SK-N-SH treated with all-trans-retinoic acid at 6 μM for 48 hours (cell line): ENCODE measurements at regions not wholly inside any gene's neighbourhood (a gene's known extent, or its start where the extent isn't known, plus 50 kb on each side); places are given as distances from the start of the nearest gene placed in this dataset.

Source experiments
- ATAC-seq: fragments of 200-7000 bp; cut with Tn5 transposase; 3 replicates; pipeline ENCODE4 v1.9.1; 2020; ENCODE audit warnings: mild to moderate bottlenecking, moderate library complexity
- BACH2 ChIP-seq: fragments of 250-450 bp; sonication (Bioruptor Pico); IDR thresholded peaks from 2 replicates; pipeline ENCODE4 v1.9.0; 2021; ENCODE audit warnings: mild to moderate bottlenecking, borderline replicate concordance
- CREB5 ChIP-seq: fragments of 250-450 bp; sonication (Bioruptor Pico); IDR thresholded peaks from 2 replicates; pipeline ENCODE4 v1.5.1; 2020; ENCODE audit warnings: low read depth, mild to moderate bottlenecking, moderate library complexity
- CSDC2 ChIP-seq: fragments of 250-450 bp; sonication (Bioruptor Pico); IDR thresholded peaks from 2 replicates; pipeline ENCODE4 v1.5.0; 2020; ENCODE audit warnings: mild to moderate bottlenecking, moderate library complexity
- ESRRG ChIP-seq: fragments of 250-450 bp; sonication (Bioruptor Pico); IDR thresholded peaks from 2 replicates; pipeline ENCODE4 v1.6.1; 2021; ENCODE audit warnings: mild to moderate bottlenecking
- GLIS3 ChIP-seq: fragments of 250-450 bp; sonication (Bioruptor Pico); IDR thresholded peaks from 2 replicates; pipeline ENCODE4 v1.5.0; 2020; ENCODE audit warnings: mild to moderate bottlenecking, moderate library complexity
- ISL1 ChIP-seq: fragments of 250-450 bp; sonication (Bioruptor Pico); IDR thresholded peaks from 2 replicates; pipeline ENCODE4 v2.1.2; 2022; ENCODE audit warnings: mild to moderate bottlenecking, moderate library complexity
- OSR1 ChIP-seq: fragments of 250-450 bp; sonication (Bioruptor Pico); IDR thresholded peaks from 2 replicates; pipeline ENCODE4 v1.8.0; 2022; ENCODE audit warnings: moderate library complexity, mild to moderate bottlenecking, inconsistent platforms
- PPARA ChIP-seq: fragments of 250-450 bp; sonication (Bioruptor Pico); IDR thresholded peaks from 2 replicates; pipeline ENCODE4 v1.5.0; 2020; ENCODE audit warnings: mild to moderate bottlenecking, borderline replicate concordance
- RARB ChIP-seq: fragments of 250-450 bp; sonication (Bioruptor Pico); IDR thresholded peaks from 2 replicates; pipeline ENCODE4 v1.8.0; 2021; ENCODE audit warnings: mild to moderate bottlenecking, moderate library complexity
- SNAI2 ChIP-seq: fragments of 250-450 bp; sonication (Bioruptor Pico); IDR thresholded peaks from 2 replicates; pipeline ENCODE4 v1.5.0; 2020; ENCODE audit warnings: mild to moderate bottlenecking, moderate library complexity
- TCF4 ChIP-seq: fragments of 250-450 bp; sonication (Bioruptor Pico); IDR thresholded peaks from 2 replicates; pipeline ENCODE4 v1.8.0; 2021; ENCODE audit warnings: mild to moderate bottlenecking, moderate library complexity, borderline replicate concordance
- TOX ChIP-seq: fragments of 250-450 bp; sonication (Bioruptor Pico); IDR thresholded peaks from 2 replicates; pipeline ENCODE4 v1.8.0; 2021; ENCODE audit warnings: mild to moderate bottlenecking, moderate library complexity, borderline replicate concordance
- TSHZ2 ChIP-seq: fragments of 250-450 bp; sonication (Bioruptor Pico); IDR thresholded peaks from 2 replicates; pipeline ENCODE4 v1.5.0; 2020; ENCODE audit warnings: mild to moderate bottlenecking, moderate library complexity
- ZC3H10 ChIP-seq: fragments of 250-450 bp; sonication (Bioruptor Pico); IDR thresholded peaks from 2 replicates; pipeline ENCODE4 v1.5.1; 2021; ENCODE audit warnings: mild to moderate bottlenecking, moderate library complexity
- ZFP3 ChIP-seq: fragments of 250-450 bp; sonication (Bioruptor Pico); IDR thresholded peaks from 2 replicates; pipeline ENCODE4 v1.5.0; 2020; ENCODE audit warnings: mild to moderate bottlenecking, moderate library complexity
- ZFP30 ChIP-seq: fragments of 450-650 bp; formaldehyde crosslinking; IDR thresholded peaks from 2 replicates; pipeline ENCODE4 v1.5.0; 2022; ENCODE audit warnings: mild to moderate bottlenecking, moderate library complexity
- ZNF565 ChIP-seq: fragments of 450-650 bp; formaldehyde crosslinking; conservative IDR thresholded peaks from 2 replicates; pipeline ENCODE4 v1.5.0; 2020; ENCODE audit warnings: low read depth, mild to moderate bottlenecking, moderate library complexity
- ZNF8 ChIP-seq: fragments of 450-650 bp; formaldehyde crosslinking; IDR thresholded peaks from 2 replicates; pipeline ENCODE4 v1.5.0; 2020; ENCODE audit warnings: mild to moderate bottlenecking, moderate library complexity
- TF ChIP-seq, protein P1 (sequence below): fragments of 250-450 bp; sonication (Bioruptor Pico); IDR thresholded peaks from 2 replicates; pipeline ENCODE4 v1.5.1; 2021; ENCODE audit warnings: mild to moderate bottlenecking, moderate library complexity
- TF ChIP-seq, protein P2 (sequence below): fragments of 250-450 bp; sonication (Bioruptor Pico); IDR thresholded peaks from 2 replicates; pipeline ENCODE4 v1.8.0; 2020; ENCODE audit warnings: mild to moderate bottlenecking, moderate library complexity, borderline replicate concordance

DNA sequence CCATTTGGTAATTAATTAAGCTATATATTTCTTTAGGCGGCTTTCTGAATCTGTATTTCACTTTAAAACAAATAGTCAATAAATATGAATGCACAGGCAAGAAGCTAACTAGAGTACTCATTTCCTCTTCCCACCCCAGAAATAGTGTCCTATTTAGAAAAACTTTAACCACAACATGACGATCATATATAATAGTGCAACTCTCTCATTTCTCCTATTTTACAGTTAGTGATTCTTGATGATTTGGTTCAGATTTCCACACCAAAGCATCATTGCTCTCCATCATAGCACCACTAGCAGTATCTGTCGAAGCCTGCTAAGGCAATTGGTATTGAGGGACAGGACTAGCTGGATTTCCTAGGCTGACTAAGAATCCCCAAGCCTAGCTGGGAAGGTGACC is 184.0 kb upstream of the GALNTL6 start:
- TF ChIP-seq TOX (CRISPR knock-in tag) (no peak), ISL1 (CRISPR knock-in tag) (no peak), ZFP3 (CRISPR knock-in tag) (no peak), CREB5 (CRISPR knock-in tag) (no peak)
- no peak for ATAC-seq

DNA sequence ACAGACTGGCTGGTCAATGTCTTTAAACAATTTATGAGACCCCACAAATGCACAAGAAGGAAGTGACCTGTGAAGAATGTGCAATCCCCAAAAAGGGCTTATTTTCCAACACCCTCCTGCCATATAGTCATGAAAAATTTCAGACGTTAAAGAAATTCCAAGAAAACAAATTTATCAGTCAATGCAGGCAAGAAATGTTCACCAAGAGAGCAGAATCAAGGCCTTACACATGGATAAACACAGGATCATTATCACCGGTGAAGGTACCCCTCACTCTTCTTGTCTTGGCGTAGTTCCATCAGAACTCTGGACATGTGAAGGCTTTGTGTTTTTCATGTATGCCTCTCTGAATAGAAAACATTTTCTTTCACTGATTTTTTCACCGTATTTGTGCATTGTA is 186.7 kb upstream of the GALNTL6 start:
- TF ChIP-seq TCF4 (no peak), ZC3H10 (CRISPR knock-in tag) (no peak), SNAI2 (CRISPR knock-in tag) (no peak), GLIS3 (CRISPR knock-in tag) (no peak), ISL1 (CRISPR knock-in tag) (no peak), ZNF8 (no peak), CSDC2 (CRISPR knock-in tag) (no peak), ZNF565 (CRISPR knock-in tag) (no peak), TOX (CRISPR knock-in tag) (no peak)
- TF ChIP-seq, protein P1, sequence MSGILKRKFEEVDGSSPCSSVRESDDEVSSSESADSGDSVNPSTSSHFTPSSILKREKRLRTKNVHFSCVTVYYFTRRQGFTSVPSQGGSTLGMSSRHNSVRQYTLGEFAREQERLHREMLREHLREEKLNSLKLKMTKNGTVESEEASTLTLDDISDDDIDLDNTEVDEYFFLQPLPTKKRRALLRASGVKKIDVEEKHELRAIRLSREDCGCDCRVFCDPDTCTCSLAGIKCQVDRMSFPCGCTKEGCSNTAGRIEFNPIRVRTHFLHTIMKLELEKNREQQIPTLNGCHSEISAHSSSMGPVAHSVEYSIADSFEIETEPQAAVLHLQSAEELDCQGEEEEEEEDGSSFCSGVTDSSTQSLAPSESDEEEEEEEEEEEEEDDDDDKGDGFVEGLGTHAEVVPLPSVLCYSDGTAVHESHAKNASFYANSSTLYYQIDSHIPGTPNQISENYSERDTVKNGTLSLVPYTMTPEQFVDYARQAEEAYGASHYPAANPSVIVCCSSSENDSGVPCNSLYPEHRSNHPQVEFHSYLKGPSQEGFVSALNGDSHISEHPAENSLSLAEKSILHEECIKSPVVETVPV (CRISPR knock-in tag): no peak
- no peak for ATAC-seq

DNA sequence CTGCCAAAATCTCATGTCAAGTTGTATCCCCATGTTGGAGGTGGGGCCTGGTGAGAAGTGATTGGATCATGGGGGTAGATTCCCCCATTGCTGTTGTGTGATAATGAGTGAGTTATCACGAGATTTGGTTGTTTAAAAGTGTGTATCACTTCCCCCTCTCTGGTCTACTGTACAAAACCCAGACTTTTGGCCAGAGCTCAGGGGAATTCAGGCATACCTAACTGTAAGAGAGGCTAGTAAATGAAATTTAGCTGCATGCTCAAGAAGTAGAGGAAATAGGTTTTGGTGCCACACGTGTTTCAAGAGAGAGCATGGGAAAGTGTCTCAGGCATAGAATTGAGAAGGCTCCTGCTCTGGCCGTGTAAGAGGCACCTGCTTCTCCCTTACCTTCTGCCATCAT is 190.5 kb upstream of the GALNTL6 start:
- no peak for ATAC-seq
- TF ChIP-seq PPARA (CRISPR knock-in tag) (no peak), TSHZ2 (CRISPR knock-in tag) (no peak), BACH2 (CRISPR knock-in tag) (no peak), ZNF565 (CRISPR knock-in tag) (no peak), ESRRG (no peak), RARB (CRISPR knock-in tag) (no peak), ZFP3 (CRISPR knock-in tag) (no peak), OSR1 (CRISPR knock-in tag) (no peak), GLIS3 (CRISPR knock-in tag) (no peak), ZFP30 (no peak), TOX (CRISPR knock-in tag) (no peak)
- TF ChIP-seq, protein P2, sequence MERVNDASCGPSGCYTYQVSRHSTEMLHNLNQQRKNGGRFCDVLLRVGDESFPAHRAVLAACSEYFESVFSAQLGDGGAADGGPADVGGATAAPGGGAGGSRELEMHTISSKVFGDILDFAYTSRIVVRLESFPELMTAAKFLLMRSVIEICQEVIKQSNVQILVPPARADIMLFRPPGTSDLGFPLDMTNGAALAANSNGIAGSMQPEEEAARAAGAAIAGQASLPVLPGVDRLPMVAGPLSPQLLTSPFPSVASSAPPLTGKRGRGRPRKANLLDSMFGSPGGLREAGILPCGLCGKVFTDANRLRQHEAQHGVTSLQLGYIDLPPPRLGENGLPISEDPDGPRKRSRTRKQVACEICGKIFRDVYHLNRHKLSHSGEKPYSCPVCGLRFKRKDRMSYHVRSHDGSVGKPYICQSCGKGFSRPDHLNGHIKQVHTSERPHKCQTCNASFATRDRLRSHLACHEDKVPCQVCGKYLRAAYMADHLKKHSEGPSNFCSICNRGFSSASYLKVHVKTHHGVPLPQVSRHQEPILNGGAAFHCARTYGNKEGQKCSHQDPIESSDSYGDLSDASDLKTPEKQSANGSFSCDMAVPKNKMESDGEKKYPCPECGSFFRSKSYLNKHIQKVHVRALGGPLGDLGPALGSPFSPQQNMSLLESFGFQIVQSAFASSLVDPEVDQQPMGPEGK: no peak

DNA sequence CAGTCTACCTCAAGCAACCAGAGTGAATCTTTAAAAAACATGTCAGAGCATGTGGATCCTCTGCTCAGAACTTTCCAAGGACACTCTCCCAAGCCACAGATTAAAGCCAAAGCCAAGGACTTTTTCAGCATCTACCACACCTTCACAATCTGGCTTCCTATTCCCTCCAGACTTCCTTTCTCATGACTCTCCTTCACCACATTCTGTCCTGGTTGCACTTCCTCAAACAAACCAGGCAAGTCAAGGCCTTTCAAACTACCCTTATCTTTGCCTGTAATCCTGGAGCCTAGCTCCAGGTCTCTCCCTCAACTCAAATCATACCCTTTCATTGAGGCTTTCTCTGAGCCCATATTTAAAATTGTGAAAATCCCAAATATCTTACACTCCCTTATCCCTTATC is 191.6 kb upstream of the GALNTL6 start:
- no peak for TF ChIP-seq CREB5 (CRISPR knock-in tag)
- no peak for ATAC-seq
